Keratinocyte (primary cell): ENCODE measurements at regions not wholly inside any gene's neighbourhood (a gene's known extent, or its start where the extent isn't known, plus 50 kb on each side); places are given as distances from the start of the nearest gene placed in this dataset.

ENCODE experiments used
- DNase-seq: peaks from one replicate; pipeline ENCODE4 v3.0.0-alpha.2; 2011; ENCODE audit warnings: low read depth, missing footprints, low spot score
- FAIRE-seq: peaks from 2 replicates; lab custom pipeline; 2011; peaks lifted over from hg19 to GRCh38; lab: Jason Lieb, UNC
- H2AFZ ChIP-seq: 2 replicates; pipeline ENCODE4 v1.6.0; 2012; ENCODE audit warnings: low read length, control low read depth, inconsistent platforms; ENCODE audit not compliant: control insufficient read depth
- H3K27ac ChIP-seq: 2 replicates; pipeline ENCODE4 v1.5.1; 2011; ENCODE audit warnings: low read length; ENCODE audit not compliant: control insufficient read depth, insufficient read depth
- H3K27me3 ChIP-seq: 3 replicates; pipeline ENCODE4 v1.6.0; 2011; ENCODE audit warnings: low read length; ENCODE audit not compliant: control insufficient read depth, insufficient read depth; ENCODE audit errors: extremely low read depth
- H3K36me3 ChIP-seq, 2 experiments: 2 replicates in 1 of 2; 3 replicates in 1 of 2; pipeline ENCODE4 v1.5.1; 2011; ENCODE audit warnings: low read length in 2 of 2, mild to moderate bottlenecking in 1 of 2; ENCODE audit not compliant: control insufficient read depth in 2 of 2, insufficient read depth in 2 of 2; ENCODE audit errors: extremely low read depth in 1 of 2
- H3K4me1 ChIP-seq: 3 replicates; pipeline ENCODE4 v1.5.1; 2011; ENCODE audit warnings: low read length; ENCODE audit not compliant: control insufficient read depth, insufficient read depth; ENCODE audit errors: extremely low read depth
- H3K4me2 ChIP-seq: 3 replicates; pipeline ENCODE4 v1.6.0; 2011; ENCODE audit warnings: low read depth, low read length; ENCODE audit not compliant: control insufficient read depth, insufficient read depth; ENCODE audit errors: extremely low read depth
- H3K4me3 ChIP-seq, 3 experiments: fragments of 200-600 bp in 1 of 3; sonication (generic) in 1 of 3; 2 replicates in 2 of 3; 3 replicates in 1 of 3; pipeline ENCODE4 v1.5.1; 2011 to 2016; ENCODE audit warnings: low read length in 3 of 3, mild to moderate bottlenecking in 3 of 3, control low read depth in 2 of 3, inconsistent platforms in 1 of 3, low read depth in 1 of 3, mixed read lengths in 1 of 3, mixed run types in 1 of 3, moderate library complexity in 1 of 3; ENCODE audit not compliant: control insufficient read depth in 2 of 3, insufficient read depth in 2 of 3; ENCODE audit errors: extremely low read depth in 1 of 3
- H3K79me2 ChIP-seq: 2 replicates; pipeline ENCODE4 v1.6.0; 2012; ENCODE audit warnings: low read length; ENCODE audit not compliant: control insufficient read depth, insufficient read depth
- H3K9ac ChIP-seq: 3 replicates; pipeline ENCODE4 v1.6.0; 2011; ENCODE audit warnings: low read length; ENCODE audit not compliant: control insufficient read depth, insufficient read depth; ENCODE audit errors: extremely low read depth
- H3K9me1 ChIP-seq: 3 replicates; pipeline ENCODE4 v1.6.0; 2011; ENCODE audit warnings: low read length; ENCODE audit not compliant: control insufficient read depth, insufficient read depth; ENCODE audit errors: extremely low read depth
- H3K9me3 ChIP-seq: 2 replicates; pipeline ENCODE4 v1.5.1; 2012; ENCODE audit warnings: low read depth, low read length; ENCODE audit not compliant: control insufficient read depth
- H4K20me1 ChIP-seq: 3 replicates; pipeline ENCODE4 v1.6.0; 2011; ENCODE audit warnings: low read length; ENCODE audit not compliant: control insufficient read depth, insufficient read depth; ENCODE audit errors: extremely low read depth
- CTCF ChIP-seq, 3 experiments: IDR thresholded peaks in 1 of 3; conservative IDR thresholded peaks in 1 of 3; optimal IDR thresholded peaks in 1 of 3; 2 replicates in 2 of 3; 3 replicates in 1 of 3; pipeline versions ENCODE3 to v1.5.1; 2011; ENCODE audit warnings: low read length in 3 of 3, mild to moderate bottlenecking in 3 of 3, moderate library complexity in 2 of 3, control low read depth in 1 of 3, inconsistent platforms in 1 of 3; ENCODE audit not compliant: insufficient read depth in 2 of 3; ENCODE audit errors: extremely low read depth in 1 of 3
- EZH2 ChIP-seq: IDR thresholded peaks from one replicate; pipeline ENCODE4 v1.6.1; 2012; ENCODE audit warnings: inconsistent platforms, mild to moderate bottlenecking, low read length, moderate library complexity
- dilution Hi-C: fragments of 300-500 bp; cut with MboI; formaldehyde crosslinking; loops from one replicate; pipeline ENCODE4 v1.7.0; 2020; ENCODE audit warnings: low sequenced_read_pairs; ENCODE audit not compliant: extremely low pct_ligation_motif_present

- no peak overlapping the region for H3K27ac ChIP-seq
- H3K4me3 ChIP-seq: no peak overlapping the region
- no peak overlapping the region for H3K4me2 ChIP-seq
- TF ChIP-seq EZH2: no peak
- TF ChIP-seq CTCF (optimal IDR thresholded peaks at IDR 0.05 in 1 of 3, IDR thresholded peaks at IDR 0.05 in 1 of 3, conservative IDR thresholded peaks at IDR 0.05 in 1 of 3; ENCODE audit: extremely low read depth in 1 of 3, insufficient read depth in 2 of 3, low read length in 3 of 3): no peak
- DNase-seq: no peak
- no peak overlapping the region for H2AFZ ChIP-seq
- H3K36me3 ChIP-seq: no peaks in the 10 kb centered on the region
- H3K27me3 ChIP-seq: no peaks in the 10 kb centered on the region
- H3K79me2 ChIP-seq: no peaks in the 10 kb centered on the region
- no peaks in the 10 kb centered on the region for H3K9me1 ChIP-seq
- H3K9me3 ChIP-seq: no peaks in the 10 kb centered on the region
- H3K9ac ChIP-seq: no peak overlapping the region
- H4K20me1 ChIP-seq: no peaks in the 10 kb centered on the region
- dilution Hi-C loops: no loop called here
- no peak for FAIRE-seq
- peaks cover 6% of the 10 kb centered on the region for H3K4me1 ChIP-seq
These were observed 156.4 kb upstream of the GATB start for GRCh38 chr4:151917145-151917734.

GRCh38 chr4:151912632-151913031 lies 151.8 kb upstream of the GATB start:
- H3K36me3 ChIP-seq: no peaks in the 10 kb centered on the region
- no peaks in the 10 kb centered on the region for H3K4me1 ChIP-seq
- no peaks in the 10 kb centered on the region for H3K79me2 ChIP-seq
- peaks cover 2% of the 10 kb centered on the region for H3K27me3 ChIP-seq
- H2AFZ ChIP-seq: no peak overlapping the region
- no peaks in the 10 kb centered on the region for H3K9me1 ChIP-seq
- no peak for DNase-seq
- dilution Hi-C loops: no loop called here
- H3K4me3 ChIP-seq: no peak overlapping the region
- no peak overlapping the region for H3K27ac ChIP-seq
- no peak overlapping the region for H3K4me2 ChIP-seq
- no peak for FAIRE-seq
- H3K9me3 ChIP-seq: no peaks in the 10 kb centered on the region
- H3K9ac ChIP-seq: no peak overlapping the region
- H4K20me1 ChIP-seq: no peaks in the 10 kb centered on the region
- TF ChIP-seq EZH2 (no peak), CTCF (optimal IDR thresholded peaks at IDR 0.05 in 1 of 3, IDR thresholded peaks at IDR 0.05 in 1 of 3, conservative IDR thresholded peaks at IDR 0.05 in 1 of 3; ENCODE audit: extremely low read depth in 1 of 3, insufficient read depth in 2 of 3, low read length in 3 of 3) (no peak)
